ENCODE measurements at regions not wholly inside any gene's neighbourhood (a gene's known extent, or its start where the extent isn't known, plus 50 kb on each side); places are given as distances from the start of the nearest gene placed in this dataset.
"Not testable (repeated sequence)": the region's sequence is repeated elsewhere in the genome, so short reads cannot be mapped to it uniquely, and the experiment has no call there.

DNA sequence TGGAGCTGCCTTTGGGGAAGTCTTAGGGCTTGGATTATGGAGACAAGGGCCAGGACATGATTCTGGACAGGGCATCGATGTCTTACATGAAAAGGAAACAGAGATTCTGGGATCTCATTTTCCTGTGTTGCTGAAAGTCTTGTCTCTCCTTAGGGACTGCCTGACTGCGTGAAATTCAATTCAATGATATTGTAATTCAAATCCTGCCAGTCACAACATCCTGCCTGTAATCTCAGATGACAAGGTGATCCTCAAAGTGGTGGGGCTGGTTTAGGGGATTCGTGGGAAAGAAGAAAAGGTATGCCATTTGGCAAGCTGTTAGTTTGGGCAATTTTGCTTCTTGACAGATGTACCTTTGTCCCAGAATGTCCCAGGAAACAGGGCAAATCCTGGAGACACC lies 129.1 kb downstream of the KBTBD8 start:
- no peak overlapping the region for H3K4me3 ChIP-seq (ENCODE audit: low read depth, low read length)
- no peak for DNase-seq (ENCODE audit: low read depth)
- TF ChIP-seq, protein P1, sequence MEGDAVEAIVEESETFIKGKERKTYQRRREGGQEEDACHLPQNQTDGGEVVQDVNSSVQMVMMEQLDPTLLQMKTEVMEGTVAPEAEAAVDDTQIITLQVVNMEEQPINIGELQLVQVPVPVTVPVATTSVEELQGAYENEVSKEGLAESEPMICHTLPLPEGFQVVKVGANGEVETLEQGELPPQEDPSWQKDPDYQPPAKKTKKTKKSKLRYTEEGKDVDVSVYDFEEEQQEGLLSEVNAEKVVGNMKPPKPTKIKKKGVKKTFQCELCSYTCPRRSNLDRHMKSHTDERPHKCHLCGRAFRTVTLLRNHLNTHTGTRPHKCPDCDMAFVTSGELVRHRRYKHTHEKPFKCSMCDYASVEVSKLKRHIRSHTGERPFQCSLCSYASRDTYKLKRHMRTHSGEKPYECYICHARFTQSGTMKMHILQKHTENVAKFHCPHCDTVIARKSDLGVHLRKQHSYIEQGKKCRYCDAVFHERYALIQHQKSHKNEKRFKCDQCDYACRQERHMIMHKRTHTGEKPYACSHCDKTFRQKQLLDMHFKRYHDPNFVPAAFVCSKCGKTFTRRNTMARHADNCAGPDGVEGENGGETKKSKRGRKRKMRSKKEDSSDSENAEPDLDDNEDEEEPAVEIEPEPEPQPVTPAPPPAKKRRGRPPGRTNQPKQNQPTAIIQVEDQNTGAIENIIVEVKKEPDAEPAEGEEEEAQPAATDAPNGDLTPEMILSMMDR (IDR thresholded peaks at IDR 0.05; ENCODE audit: low read depth, low read length, missing control alignments), result no peak

DNA sequence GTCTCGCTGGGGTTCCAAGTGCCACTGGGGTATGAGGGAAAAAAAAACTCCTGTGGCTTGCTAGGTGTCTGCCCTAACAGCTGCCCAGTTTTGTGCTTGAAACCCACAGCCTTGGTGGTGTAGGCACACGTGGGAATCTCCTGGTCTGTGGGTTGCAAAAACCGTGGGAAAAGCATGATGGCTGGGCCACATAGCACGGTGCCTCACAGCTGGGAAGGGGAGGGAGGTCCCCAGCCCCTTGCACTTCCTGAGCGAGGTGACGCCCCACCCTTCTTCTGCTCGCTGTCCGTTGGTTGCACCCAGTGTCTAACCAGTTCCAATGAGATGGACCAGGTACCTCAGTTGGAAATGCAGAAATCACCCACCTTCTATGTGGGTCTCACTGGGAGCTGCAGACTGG lies 144.3 kb downstream of the KBTBD8 start:
- TF ChIP-seq, protein P1 (IDR thresholded peaks at IDR 0.05; ENCODE audit: low read depth, low read length, missing control alignments), result no peak
- DNase-seq (ENCODE audit: low read depth), result no peak
- no peak overlapping the region for H3K4me3 ChIP-seq (ENCODE audit: low read depth, low read length)

- DNase-seq (ENCODE audit: low read depth), result no peak
- TF ChIP-seq, protein P1 (IDR thresholded peaks at IDR 0.05; ENCODE audit: low read depth, low read length, missing control alignments), result no peak
- no peak overlapping the region for H3K4me3 ChIP-seq (ENCODE audit: low read depth, low read length)
Observed at GRCh38 chr3:67145738-67146137, 147.6 kb downstream of the KBTBD8 start.

- DNase-seq (ENCODE audit: low read depth), result no peak
- TF ChIP-seq, protein P1 (IDR thresholded peaks at IDR 0.05; ENCODE audit: low read depth, low read length, missing control alignments), result no peak
Observed at GRCh38 chr3:67154429-67154828, 156.3 kb downstream of the KBTBD8 start.

DNA sequence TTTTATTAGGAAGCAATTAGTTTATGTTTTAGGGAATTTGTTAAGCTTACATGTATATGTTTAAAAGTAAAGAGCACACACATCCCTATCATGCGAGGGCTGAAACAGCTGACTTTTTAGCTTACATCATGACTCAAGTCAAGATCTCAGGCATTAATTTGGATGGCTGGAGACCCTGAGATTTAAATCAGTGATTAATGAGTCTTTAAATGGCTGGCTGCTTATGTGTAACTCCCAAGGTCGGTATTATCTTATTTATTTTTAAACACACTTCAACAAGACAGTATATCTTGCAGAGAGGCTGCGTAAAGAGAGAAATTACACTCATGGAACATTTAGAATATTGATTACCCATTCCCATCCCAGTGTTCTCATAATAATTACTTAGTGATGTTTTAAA lies 169.4 kb downstream of the KBTBD8 start:
- TF ChIP-seq, protein P1 (IDR thresholded peaks at IDR 0.05; ENCODE audit: low read depth, low read length, missing control alignments), result no peak
- H3K4me3 ChIP-seq (ENCODE audit: low read depth, low read length), result no peak overlapping the region
- no peak for DNase-seq (ENCODE audit: low read depth)

More at GRCh38 chr3:67154429-67154828, 156.3 kb downstream of the KBTBD8 start:
- H3K4me3 ChIP-seq (ENCODE audit: low read depth, low read length), result no peak overlapping the region

DNA sequence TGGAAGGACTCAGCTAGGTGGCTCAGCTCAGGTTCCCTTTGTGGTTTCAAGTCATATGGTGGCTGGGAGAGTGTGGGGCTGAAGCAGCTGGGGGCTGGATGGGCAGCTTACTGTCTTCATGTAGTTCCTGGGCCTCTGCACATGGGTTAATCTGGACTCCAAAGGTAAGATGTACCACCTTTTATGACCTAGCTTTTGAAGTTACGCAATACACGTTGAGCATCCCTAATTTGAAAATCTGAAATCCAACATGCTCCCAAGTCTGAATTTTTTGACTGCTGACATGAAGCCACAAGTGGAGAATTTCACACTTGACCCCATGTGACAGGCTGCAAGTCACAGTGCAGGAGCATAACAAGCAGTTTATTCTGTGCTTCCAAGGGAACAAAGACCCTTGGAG lies 173.7 kb downstream of the KBTBD8 start:
- H3K4me3 ChIP-seq (ENCODE audit: low read depth, low read length), result no peak overlapping the region
- DNase-seq (ENCODE audit: low read depth), result no peak
- TF ChIP-seq, protein P1 (IDR thresholded peaks at IDR 0.05; ENCODE audit: low read depth, low read length, missing control alignments), result no peak

GRCh38 chr3:67173130-67173529 lies 175.0 kb downstream of the KBTBD8 start:
- not testable (repeated sequence) for DNase-seq (ENCODE audit: low read depth); H3K4me3 ChIP-seq (ENCODE audit: low read depth, low read length)

DNA sequence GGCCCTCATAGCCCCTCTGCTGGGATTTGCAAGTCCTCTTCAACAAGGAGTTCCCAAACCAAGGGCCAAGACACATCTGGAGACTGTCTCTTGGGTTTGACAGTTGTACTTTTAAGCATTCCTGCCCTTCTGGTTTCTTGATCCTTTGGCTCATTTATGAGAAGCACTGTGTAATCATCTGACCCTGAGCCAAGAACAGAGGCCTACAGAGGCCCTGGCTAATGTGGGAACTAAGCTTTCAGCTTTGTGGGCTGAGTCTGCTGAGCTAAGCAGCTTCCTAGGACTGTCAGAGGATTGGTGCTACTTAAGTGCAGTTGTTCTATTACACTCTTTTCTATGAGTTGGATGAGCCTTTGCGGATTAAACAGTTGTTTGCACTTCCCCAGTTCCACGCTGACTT lies 178.3 kb downstream of the KBTBD8 start:
- TF ChIP-seq, protein P1 (IDR thresholded peaks at IDR 0.05; ENCODE audit: low read depth, low read length, missing control alignments), result no peak
- DNase-seq (ENCODE audit: low read depth), result no peak
- no peak overlapping the region for H3K4me3 ChIP-seq (ENCODE audit: low read depth, low read length)
